ENCODE measurements at regions not wholly inside any gene's neighbourhood (a gene's known extent, or its start where the extent isn't known, plus 50 kb on each side); places are given as distances from the start of the nearest gene placed in this dataset.
A peak's percentile ranks its signal among the peaks of the same experiment; 100 is the strongest.

DNA sequence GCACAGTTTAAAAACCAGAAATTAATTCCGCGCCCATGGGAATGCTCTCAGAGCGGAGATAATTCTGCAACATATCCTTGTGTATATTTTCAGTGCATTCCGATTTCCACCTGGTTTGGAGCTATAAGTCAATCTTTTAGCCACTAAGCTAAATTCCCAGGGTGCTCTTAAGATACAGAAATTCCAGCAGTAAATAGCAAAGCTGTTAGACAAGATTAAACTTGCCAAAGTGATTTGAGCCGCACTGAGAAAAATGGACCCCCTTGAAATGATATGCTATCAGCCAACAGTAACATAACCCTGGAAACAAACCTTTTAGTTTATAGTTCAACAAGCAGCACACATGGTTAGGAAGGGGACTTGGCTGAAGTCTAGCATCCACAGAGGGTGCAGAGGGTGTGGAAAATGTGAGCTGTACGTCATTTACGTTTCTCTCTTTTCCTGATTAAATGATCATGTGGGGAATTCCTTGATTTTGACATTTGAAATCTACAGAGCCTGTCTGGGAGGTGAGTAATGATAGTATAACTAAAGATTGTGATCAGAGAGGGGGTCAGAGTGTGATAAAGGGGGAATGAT is 99.8 kb upstream of the COPS8 start:
- H3K9me3 ChIP-seq: peaks cover 0 to 4% (median 0%) of the 10 kb centered on the region in 4 donors
- no peak overlapping the region for H3K27ac ChIP-seq
- TF ChIP-seq, protein P1, sequence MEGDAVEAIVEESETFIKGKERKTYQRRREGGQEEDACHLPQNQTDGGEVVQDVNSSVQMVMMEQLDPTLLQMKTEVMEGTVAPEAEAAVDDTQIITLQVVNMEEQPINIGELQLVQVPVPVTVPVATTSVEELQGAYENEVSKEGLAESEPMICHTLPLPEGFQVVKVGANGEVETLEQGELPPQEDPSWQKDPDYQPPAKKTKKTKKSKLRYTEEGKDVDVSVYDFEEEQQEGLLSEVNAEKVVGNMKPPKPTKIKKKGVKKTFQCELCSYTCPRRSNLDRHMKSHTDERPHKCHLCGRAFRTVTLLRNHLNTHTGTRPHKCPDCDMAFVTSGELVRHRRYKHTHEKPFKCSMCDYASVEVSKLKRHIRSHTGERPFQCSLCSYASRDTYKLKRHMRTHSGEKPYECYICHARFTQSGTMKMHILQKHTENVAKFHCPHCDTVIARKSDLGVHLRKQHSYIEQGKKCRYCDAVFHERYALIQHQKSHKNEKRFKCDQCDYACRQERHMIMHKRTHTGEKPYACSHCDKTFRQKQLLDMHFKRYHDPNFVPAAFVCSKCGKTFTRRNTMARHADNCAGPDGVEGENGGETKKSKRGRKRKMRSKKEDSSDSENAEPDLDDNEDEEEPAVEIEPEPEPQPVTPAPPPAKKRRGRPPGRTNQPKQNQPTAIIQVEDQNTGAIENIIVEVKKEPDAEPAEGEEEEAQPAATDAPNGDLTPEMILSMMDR (IDR thresholded peaks at IDR 0.05): no peak
- TF ChIP-seq EP300 (IDR thresholded peaks at IDR 0.05) (no peak), POLR2AphosphoS5 (IDR thresholded peaks at IDR 0.05) (no peak)
- no peak for DNase-seq
- H3K4me1 ChIP-seq: peaks cover 0 to 4% (median 0%) of the 10 kb centered on the region in 4 donors
- no peak overlapping the region for H3K4me3 ChIP-seq
- no peaks in the 10 kb centered on the region for H3K36me3 ChIP-seq
- H3K27me3 ChIP-seq: no peaks in the 10 kb centered on the region
- 91 to 92% methylated on average over 7 of the region's 7 CpGs for WGBS, 2 donors
- intact Hi-C loops (cut with DNase I): no loop called here

- H3K9me3 ChIP-seq: peaks cover 0 to 4% (median 0%) of the 10 kb centered on the region in 4 donors
- H3K27ac ChIP-seq: no peak overlapping the region
- intact Hi-C loops (cut with DNase I): no loop called here
- no peak overlapping the region for H3K4me3 ChIP-seq
- WGBS, 2 donors: 80 to 86% methylated on average over 10 of the region's 10 CpGs
- no peaks in the 10 kb centered on the region for H3K27me3 ChIP-seq
- no peaks in the 10 kb centered on the region for H3K36me3 ChIP-seq
- no peak for DNase-seq
- TF ChIP-seq POLR2A (IDR thresholded peaks at IDR 0.05) (no peak), POLR2AphosphoS5 (IDR thresholded peaks at IDR 0.05) (no peak), EP300 (IDR thresholded peaks at IDR 0.05) (no peak)
- TF ChIP-seq, protein P1 (IDR thresholded peaks at IDR 0.05): no peak
- H3K4me1 ChIP-seq: peaks cover 0 to 4% (median 0%) of the 10 kb centered on the region in 4 donors
These were observed 99.0 kb upstream of the COPS8 start for GRCh38 chr2:236986524-236987330.

- H3K27me3 ChIP-seq: no peaks in the 10 kb centered on the region
- peaks cover 0 to 4% (median 0%) of the 10 kb centered on the region in 4 donors for H3K9me3 ChIP-seq
- WGBS, 2 donors: 90 to 92% methylated on average over 2 of the region's 2 CpGs
- H3K4me1 ChIP-seq: peaks cover 0 to 4% (median 0%) of the 10 kb centered on the region in 4 donors
- H3K4me3 ChIP-seq: no peak overlapping the region
- no peak for DNase-seq
- H3K36me3 ChIP-seq: no peaks in the 10 kb centered on the region
- TF ChIP-seq POLR2AphosphoS5 (IDR thresholded peaks at IDR 0.05) (no peak), POLR2A (IDR thresholded peaks at IDR 0.05) (no peak), EP300 (IDR thresholded peaks at IDR 0.05) (no peak)
- TF ChIP-seq, protein P1 (IDR thresholded peaks at IDR 0.05): no peak
- H3K27ac ChIP-seq: peak overlapping the region; percentile 50 to 72 (median 64)
- intact Hi-C loops (cut with DNase I): no loop called here
These were observed 97.5 kb upstream of the COPS8 start for GRCh38 chr2:236988216-236988615.

GRCh38 chr2:236988690-236989624 is 96.7 kb upstream of the COPS8 start:
- peaks cover 0 to 4% (median 0%) of the 10 kb centered on the region in 4 donors for H3K9me3 ChIP-seq
- peak; percentile 73 to 94 (median 80) for TF ChIP-seq EP300 (IDR thresholded peaks at IDR 0.05)
- no peak for TF ChIP-seq POLR2A (IDR thresholded peaks at IDR 0.05)
- TF ChIP-seq, protein P1 (IDR thresholded peaks at IDR 0.05): no peak
- peak; percentile 31 to 59 (median 58) for TF ChIP-seq POLR2AphosphoS5 (IDR thresholded peaks at IDR 0.05)
- no peak overlapping the region for H3K4me3 ChIP-seq
- H3K36me3 ChIP-seq: no peaks in the 10 kb centered on the region
- peak; percentile 95 for DNase-seq
- no peaks in the 10 kb centered on the region for H3K27me3 ChIP-seq
- H3K4me1 ChIP-seq: peaks cover 0 to 4% (median 0%) of the 10 kb centered on the region in 4 donors
- H3K27ac ChIP-seq: peak overlapping the region; percentile 57 to 72 (median 64)
- intact Hi-C loops (cut with DNase I): no loop called here
- 57 to 59% methylated on average over 16 of the region's 16 CpGs for WGBS, 2 donors
